ENCODE measurements at regions not wholly inside any gene's neighbourhood (a gene's known extent, or its start where the extent isn't known, plus 50 kb on each side); places are given as distances from the start of the nearest gene placed in this dataset.

DNA sequence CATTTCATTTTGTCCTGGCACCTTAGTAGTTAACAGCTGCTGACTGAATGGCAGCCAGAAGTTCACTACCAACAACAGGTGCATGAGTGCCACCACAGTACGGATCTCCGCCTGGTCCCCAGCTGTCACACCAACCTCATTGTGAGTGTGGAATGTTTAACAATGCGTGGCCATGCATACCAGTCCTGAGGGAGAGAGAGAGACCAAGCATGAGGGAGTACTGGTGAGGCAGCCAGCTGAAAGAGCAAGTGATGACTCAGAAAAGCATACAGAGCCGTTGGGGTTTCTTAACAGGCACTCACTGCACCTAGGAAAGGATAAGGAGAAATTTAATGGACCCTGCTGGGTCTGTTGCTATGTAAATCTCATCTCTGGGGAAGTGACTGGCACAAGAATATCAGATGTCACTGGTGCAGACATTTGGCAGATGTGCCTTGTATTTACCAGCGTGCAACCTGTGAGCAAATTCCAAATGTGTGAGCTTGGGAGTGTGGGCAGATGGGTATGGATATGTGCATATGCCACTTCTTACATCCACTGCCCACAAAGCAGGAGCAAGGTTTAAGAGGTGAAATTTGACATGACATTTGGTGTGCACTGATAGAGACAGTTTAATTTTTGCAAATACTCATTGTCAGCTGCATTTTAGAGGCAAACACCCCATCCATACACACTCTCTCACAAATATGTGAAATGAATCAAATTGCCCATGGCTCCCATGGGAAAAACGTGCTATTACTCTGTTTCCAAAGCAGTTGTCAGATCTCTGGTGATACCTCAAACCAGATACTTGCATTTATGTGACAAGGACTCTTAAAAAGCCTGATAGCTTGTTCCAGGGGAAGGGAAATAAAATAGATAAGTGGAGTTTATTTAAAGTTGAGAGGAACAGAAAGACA lies 245.2 kb upstream of the ARPP21 start:
- no peak for TF ChIP-seq POLR2A (IDR thresholded peaks at IDR 0.05; ENCODE audit: low read depth, low read length)
- TF ChIP-seq CTCF (IDR thresholded peaks at IDR 0.05; ENCODE audit: extremely low read depth in 1 of 2, insufficient read depth in 1 of 2, low read depth in 1 of 2, low read length in 2 of 2), result no peak
- TF ChIP-seq MYC (IDR thresholded peaks at IDR 0.05; ENCODE audit: low read depth, low read length), result no peak
- no peak for TF ChIP-seq POLR2AphosphoS5 (IDR thresholded peaks at IDR 0.05; ENCODE audit: insufficient read depth, low read depth, low read length)
- no peak for TF ChIP-seq EZH2 (IDR thresholded peaks at IDR 0.05; ENCODE audit: borderline replicate concordance, low read depth, low read length, severe bottlenecking)
- TF ChIP-seq FOS (IDR thresholded peaks at IDR 0.05; ENCODE audit: borderline replicate concordance, insufficient read depth, low read length), result no peak
- TF ChIP-seq JUN (IDR thresholded peaks at IDR 0.05; ENCODE audit: borderline replicate concordance, insufficient read depth, insufficient read length, low read depth), result no peak
- TF ChIP-seq GATA2 (IDR thresholded peaks at IDR 0.05; ENCODE audit: insufficient read depth, insufficient read length, low read depth, low read length), result no peak

All from endothelial cell of umbilical vein (primary cell).